Brain microvascular endothelial cell (primary cell): ENCODE measurements at regions not wholly inside any gene's neighbourhood (a gene's known extent, or its start where the extent isn't known, plus 50 kb on each side); places are given as distances from the start of the nearest gene placed in this dataset.
"Not testable (repeated sequence)": the region's sequence is repeated elsewhere in the genome, so short reads cannot be mapped to it uniquely, and the experiment has no call there.

Experiments used
- DNase-seq: peaks from one replicate; pipeline ENCODE4 v3.0.0-alpha.2; 2020
- H3K27ac ChIP-seq: fragments of 250-450 bp; sonication (Bioruptor Pico); 2 replicates; pipeline ENCODE4 v1.5.1; 2020; ENCODE audit warnings: mild to moderate bottlenecking, moderate library complexity
- H3K27me3 ChIP-seq: fragments of 250-450 bp; sonication (Bioruptor Pico); replicated peaks from 2 replicates; pipeline ENCODE4 v1.5.1; 2020; ENCODE audit warnings: mild to moderate bottlenecking
- H3K36me3 ChIP-seq: fragments of 250-450 bp; sonication (Bioruptor Pico); replicated peaks from 2 replicates; pipeline ENCODE4 v1.5.1; 2020; ENCODE audit warnings: mild to moderate bottlenecking
- H3K4me3 ChIP-seq: 2 replicates; pipeline ENCODE4 v1.5.1; 2011; ENCODE audit warnings: low read depth, mild to moderate bottlenecking, control low read depth, low read length, moderate library complexity
- CTCF ChIP-seq: IDR thresholded peaks from 2 replicates; pipeline ENCODE4 v1.5.1; 2011; ENCODE audit warnings: low read depth, mild to moderate bottlenecking, moderate library complexity, low read length, control low read depth, inconsistent platforms; ENCODE audit errors: missing control alignments
- in situ Hi-C: cut with HindIII; loops from 2 replicates; pipeline ENCODE4 v1.10.0; 2017; ENCODE audit warnings: low sequenced_read_pairs, low pct_ligation_motif_present

- no peak overlapping the region for H3K4me3 ChIP-seq
- no peaks in the 10 kb centered on the region for H3K36me3 ChIP-seq
- H3K27me3 ChIP-seq: no peaks in the 10 kb centered on the region
- no peak for TF ChIP-seq CTCF
- H3K27ac ChIP-seq: no peak overlapping the region
- in situ Hi-C loops: no loop called here
- no peak for DNase-seq
Measured at GRCh38 chr5:79886925-79887655, 104.0 kb downstream of the MTX3 start.

- no peaks in the 10 kb centered on the region for H3K27me3 ChIP-seq
- TF ChIP-seq CTCF: no peak
- H3K4me3 ChIP-seq: no peak overlapping the region
- in situ Hi-C loops: no loop called here
- no peak for DNase-seq
- no peaks in the 10 kb centered on the region for H3K36me3 ChIP-seq
- H3K27ac ChIP-seq: no peak overlapping the region
Measured at GRCh38 chr5:79886456-79886855, 104.6 kb downstream of the MTX3 start.

GRCh38 chr5:79879880-79880279 is 111.2 kb downstream of the MTX3 start:
- not testable (repeated sequence) for DNase-seq

GRCh38 chr5:79878721-79879336 is 112.2 kb downstream of the MTX3 start:
- no peak overlapping the region for H3K4me3 ChIP-seq
- DNase-seq: no peak
- no peaks in the 10 kb centered on the region for H3K27me3 ChIP-seq
- TF ChIP-seq CTCF: peak; percentile 64
- in situ Hi-C loops: no loop called here
- no peaks in the 10 kb centered on the region for H3K36me3 ChIP-seq
- no peak overlapping the region for H3K27ac ChIP-seq

More at GRCh38 chr5:79879880-79880279, 111.2 kb downstream of the MTX3 start:
- H3K4me3 ChIP-seq, H3K36me3 ChIP-seq, H3K27me3 ChIP-seq, H3K27ac ChIP-seq, in situ Hi-C loops: not testable (repeated sequence)

GRCh38 chr5:79878136-79878679 is 112.9 kb downstream of the MTX3 start:
- Histone ChIP-seq H3K27me3 (no peaks in the 10 kb centered on the region), H3K27ac (no peak overlapping the region), H3K4me3 (no peak overlapping the region), H3K36me3 (no peaks in the 10 kb centered on the region)
- in situ Hi-C loops: no loop called here
- TF ChIP-seq CTCF: no peak
- DNase-seq: no peak

- no peak for TF ChIP-seq CTCF
- Histone ChIP-seq H3K36me3 (no peaks in the 10 kb centered on the region), H3K4me3 (no peak overlapping the region), H3K27me3 (no peaks in the 10 kb centered on the region), H3K27ac (no peak overlapping the region)
- DNase-seq: no peak
- in situ Hi-C loops: no loop called here
Measured at GRCh38 chr5:79876456-79876855, 114.6 kb downstream of the MTX3 start.
